ENCODE measurements at regions not wholly inside any gene's neighbourhood (a gene's known extent, or its start where the extent isn't known, plus 50 kb on each side); places are given as distances from the start of the nearest gene placed in this dataset.
"Not testable (repeated sequence)": the region's sequence is repeated elsewhere in the genome, so short reads cannot be mapped to it uniquely, and the experiment has no call there.

GRCh38 chr2:104904889-104905288 is 51.0 kb downstream of the POU3F3 start:
- DNase-seq, result no peak

GRCh38 chr2:104909317-104909716 is 55.4 kb downstream of the POU3F3 start:
- DNase-seq, result no peak

GRCh38 chr2:104914509-104914908 is 60.6 kb downstream of the POU3F3 start:
- no peak for DNase-seq

- DNase-seq, result no peak
Observed at GRCh38 chr2:104915107-104915793, 61.3 kb downstream of the POU3F3 start.

- DNase-seq, result no peak
Observed at GRCh38 chr2:104919127-104919526, 65.2 kb downstream of the POU3F3 start.

GRCh38 chr2:104923665-104924064 is 69.8 kb downstream of the POU3F3 start:
- DNase-seq, result no peak

- DNase-seq, result no peak
Observed at GRCh38 chr2:104929663-104930062, 75.7 kb downstream of the POU3F3 start.

- DNase-seq, result no peak
Observed at GRCh38 chr2:104930732-104931131, 76.8 kb downstream of the POU3F3 start.

GRCh38 chr2:104932243-104932642 is 78.3 kb downstream of the POU3F3 start:
- DNase-seq, result no peak

- no peak for DNase-seq
Observed at GRCh38 chr2:104933151-104933917, 79.4 kb downstream of the POU3F3 start.

GRCh38 chr2:104936527-104936926 is 82.6 kb downstream of the POU3F3 start:
- DNase-seq, result no peak

- no peak for DNase-seq
Observed at GRCh38 chr2:104938231-104938941, 84.5 kb downstream of the POU3F3 start.

GRCh38 chr2:104939570-104940217 is 85.8 kb downstream of the POU3F3 start:
- DNase-seq, result no peak

GRCh38 chr2:104944495-104944894 is 90.6 kb downstream of the POU3F3 start:
- peak; percentile 20 for DNase-seq

- DNase-seq, result no peak
Observed at GRCh38 chr2:104945121-104945520, 91.2 kb downstream of the POU3F3 start.

GRCh38 chr2:104945866-104946265 is 92.0 kb downstream of the POU3F3 start:
- DNase-seq, result no peak

GRCh38 chr2:104947456-104947855 is 90.4 kb upstream of the MRPS9 start:
- not testable (repeated sequence) for DNase-seq

GRCh38 chr2:104952976-104953375 is 84.9 kb upstream of the MRPS9 start:
- no peak for DNase-seq

GRCh38 chr2:104965900-104966299 is 72.0 kb upstream of the MRPS9 start:
- no peak for DNase-seq

- no peak for DNase-seq
Observed at GRCh38 chr2:104969564-104969963, 68.3 kb upstream of the MRPS9 start.

GRCh38 chr2:104975371-104975770 is 62.5 kb upstream of the MRPS9 start:
- no peak for DNase-seq

- DNase-seq, result no peak
Observed at GRCh38 chr2:104975851-104976250, 62.0 kb upstream of the MRPS9 start.

GRCh38 chr2:104976603-104977120 is 61.2 kb upstream of the MRPS9 start:
- peak; percentile 41 for DNase-seq

Data from NCI-H82 (cell line).